GM19043 (cell line): ENCODE measurements at regions not wholly inside any gene's neighbourhood (a gene's known extent, or its start where the extent isn't known, plus 50 kb on each side); places are given as distances from the start of the nearest gene placed in this dataset.

Source experiments
- ATAC-seq: cut with Tn5 transposase; IDR thresholded peaks from one replicate; pipeline ENCODE4 v1.9.1; 2021; ENCODE audit warnings: low read depth; ENCODE audit not compliant: unreplicated experiment

DNA sequence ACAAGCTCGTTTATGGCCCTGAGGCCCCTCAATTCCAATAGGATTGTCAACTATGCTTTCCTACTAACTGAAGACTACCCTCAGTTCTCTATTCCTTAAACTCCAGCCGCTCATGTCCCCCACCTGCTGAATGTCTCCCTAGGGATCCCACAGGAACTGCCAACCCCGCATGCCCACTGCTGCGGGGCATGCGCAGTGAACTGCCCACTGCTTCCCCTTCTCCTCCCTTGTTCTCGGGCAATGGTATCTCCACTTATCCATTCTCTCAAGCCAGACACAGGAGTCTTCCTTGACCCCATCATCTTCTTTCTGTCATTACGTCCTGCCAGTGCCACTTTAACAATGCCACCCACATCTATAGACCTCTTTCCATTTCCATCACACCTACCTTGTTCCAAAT is 90.0 kb downstream of the FGF18 start:
- ATAC-seq = no peak

DNA sequence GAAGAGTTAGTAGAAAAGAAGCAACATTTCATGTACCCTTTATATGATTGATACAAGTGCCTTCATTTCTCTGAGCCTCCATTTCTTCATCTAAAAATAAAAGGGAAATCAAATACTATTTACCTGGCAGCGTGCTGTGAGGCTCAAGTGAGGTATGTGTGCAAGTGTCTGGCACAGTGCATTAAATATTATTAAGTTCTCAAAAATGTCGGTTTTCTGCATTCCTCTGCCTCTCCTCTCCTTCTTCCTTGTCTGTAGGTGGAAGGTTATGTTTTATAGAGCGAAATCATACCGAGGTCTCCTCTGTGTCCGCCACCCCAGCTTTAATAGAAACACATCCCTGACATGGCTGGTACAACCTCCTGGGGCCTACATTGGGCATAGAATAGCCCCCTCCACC is 93.0 kb downstream of the FGF18 start:
- ATAC-seq = no peak

DNA sequence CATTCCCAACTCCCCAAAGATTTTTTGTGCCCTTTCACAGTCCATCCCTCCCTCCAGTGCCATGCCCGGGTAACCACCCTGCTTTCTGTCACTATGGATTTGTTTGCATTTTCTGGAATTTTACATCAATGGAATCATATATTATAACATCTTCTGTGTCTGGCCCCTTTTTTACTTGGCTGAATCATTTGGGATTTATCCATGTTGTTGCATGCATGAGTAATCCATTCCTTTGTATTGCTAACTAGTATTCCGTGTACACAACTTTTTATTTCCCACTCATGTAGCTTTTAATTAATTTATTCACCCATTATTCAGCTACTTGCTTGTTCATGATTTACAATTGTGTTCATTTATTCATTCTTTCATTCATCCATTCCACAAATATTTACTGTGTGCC is 94.1 kb downstream of the FGF18 start:
- ATAC-seq = no peak

DNA sequence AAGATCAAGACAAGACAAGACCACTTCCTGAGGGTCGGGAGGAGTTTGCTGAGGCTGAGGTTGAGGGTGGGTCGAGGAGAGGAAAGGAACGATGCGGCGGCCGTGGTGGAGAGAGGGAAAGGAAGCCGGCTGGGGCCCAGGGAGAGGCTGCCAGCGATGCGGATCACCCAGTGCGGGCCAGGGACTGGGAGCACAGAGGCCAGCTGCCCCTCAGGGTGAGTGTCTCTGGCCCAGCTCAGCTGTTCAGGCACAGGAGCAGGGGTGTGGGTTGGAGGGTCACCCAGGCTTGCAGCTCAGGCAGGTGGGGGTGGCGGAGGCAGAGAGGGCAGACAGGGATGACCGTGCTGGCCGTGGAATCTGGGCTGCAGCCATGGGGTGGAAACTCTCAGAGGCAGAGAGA is 99.5 kb downstream of the FGF18 start:
- ATAC-seq = no peak

DNA sequence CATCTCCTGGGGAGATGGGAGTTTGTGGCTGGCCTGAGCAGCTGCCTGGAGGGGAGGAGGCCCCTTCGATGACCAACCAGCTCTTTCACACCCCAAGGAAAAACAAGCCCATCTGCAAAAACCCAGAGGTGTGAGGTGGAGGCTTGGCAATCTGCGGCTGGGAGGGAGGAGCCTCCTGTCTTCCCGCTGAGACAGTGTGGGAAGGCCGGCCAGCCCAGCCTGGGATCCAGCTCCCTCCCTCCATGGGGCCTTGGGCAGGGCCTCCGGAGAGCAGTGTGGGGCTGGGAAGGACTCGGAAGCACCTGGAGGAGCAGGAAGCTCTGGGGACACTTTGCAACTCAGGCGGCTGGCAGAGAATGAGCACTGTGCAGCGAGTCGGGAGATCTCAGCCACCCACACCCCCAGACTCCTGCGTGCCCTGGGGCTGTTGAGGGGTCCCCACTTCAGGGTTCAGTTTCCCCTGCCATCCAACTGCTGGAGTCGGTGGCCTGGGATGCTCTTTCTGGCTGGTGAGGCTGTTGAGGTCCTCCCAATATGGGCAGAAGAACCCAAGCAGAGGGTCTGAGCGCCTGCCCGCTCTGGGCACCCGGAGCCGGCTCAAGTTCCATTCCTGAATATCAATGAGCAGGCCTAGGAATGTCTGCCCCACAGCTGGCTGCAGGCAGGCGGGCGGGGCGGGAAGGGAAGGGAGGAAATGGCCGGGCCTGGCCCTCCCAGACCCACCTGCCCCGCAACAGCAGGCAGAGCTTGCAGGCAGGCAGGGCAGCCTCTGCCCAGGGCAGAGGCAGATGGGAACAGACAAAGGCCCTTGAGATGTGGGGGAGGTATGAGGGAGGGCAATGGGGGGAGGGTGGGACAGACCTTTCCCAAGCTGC is 101.1 kb downstream of the FGF18 start:
- no peak for ATAC-seq

DNA sequence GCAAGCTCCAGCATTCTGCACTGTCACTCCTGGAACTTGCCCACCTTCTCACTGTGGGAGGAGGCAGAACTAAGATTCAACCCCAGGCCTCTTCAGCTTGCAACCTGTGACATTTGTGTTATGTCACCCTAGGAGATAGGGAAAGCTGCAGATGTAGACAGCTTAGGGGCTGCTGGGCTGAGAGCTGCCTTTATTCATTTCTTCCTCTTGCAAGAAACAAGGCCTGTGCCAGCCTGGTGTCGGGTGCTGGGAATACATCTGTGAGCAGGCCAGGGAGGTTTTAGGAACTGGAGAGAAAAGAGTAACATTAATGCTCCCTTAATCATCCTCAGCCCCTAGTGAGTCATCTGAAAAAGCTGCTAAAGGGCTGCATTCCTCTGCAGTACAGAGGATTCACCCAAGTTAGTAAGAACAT is 101.8 kb downstream of the FGF18 start:
- no peak for ATAC-seq

DNA sequence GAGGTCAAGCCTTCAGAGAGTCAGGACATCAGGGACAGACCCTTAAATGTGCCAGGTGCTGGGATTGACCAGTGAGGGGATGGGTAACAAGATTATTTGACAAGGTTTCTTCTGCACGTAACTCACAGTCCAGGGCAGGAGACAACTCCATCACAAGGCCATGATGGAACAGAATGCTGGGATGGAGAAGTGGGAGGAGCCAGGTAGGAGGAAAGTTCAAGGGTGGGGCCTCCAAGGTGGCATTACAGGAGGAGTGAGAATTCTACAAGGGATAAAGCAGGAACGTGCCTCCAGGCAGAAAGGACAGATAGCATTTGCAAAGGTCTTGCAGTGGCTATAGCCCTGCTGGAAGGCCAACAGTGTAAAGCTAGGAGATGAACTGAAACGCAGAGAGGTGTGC is 102.2 kb downstream of the FGF18 start:
- ATAC-seq = no peak

DNA sequence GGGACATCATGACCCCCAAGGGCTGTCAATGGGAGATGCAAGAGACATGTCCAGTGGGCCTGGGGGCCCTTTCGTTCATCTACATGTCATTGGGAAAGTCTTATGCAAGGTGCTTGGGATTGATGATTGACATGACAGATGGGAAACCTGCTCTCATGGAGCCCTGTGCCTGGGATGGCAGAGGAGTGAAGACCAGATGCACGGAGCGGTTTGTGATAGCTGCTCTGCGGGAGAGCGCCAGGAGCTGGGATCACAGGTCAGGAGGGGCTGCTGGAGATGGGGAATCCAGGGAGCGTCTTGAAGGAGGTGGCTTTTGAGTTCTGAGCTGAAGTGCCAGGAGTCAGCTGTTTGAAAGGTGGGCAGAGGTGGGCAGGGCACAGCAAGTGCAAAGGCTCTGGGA is 104.3 kb downstream of the FGF18 start:
- ATAC-seq = no peak

DNA sequence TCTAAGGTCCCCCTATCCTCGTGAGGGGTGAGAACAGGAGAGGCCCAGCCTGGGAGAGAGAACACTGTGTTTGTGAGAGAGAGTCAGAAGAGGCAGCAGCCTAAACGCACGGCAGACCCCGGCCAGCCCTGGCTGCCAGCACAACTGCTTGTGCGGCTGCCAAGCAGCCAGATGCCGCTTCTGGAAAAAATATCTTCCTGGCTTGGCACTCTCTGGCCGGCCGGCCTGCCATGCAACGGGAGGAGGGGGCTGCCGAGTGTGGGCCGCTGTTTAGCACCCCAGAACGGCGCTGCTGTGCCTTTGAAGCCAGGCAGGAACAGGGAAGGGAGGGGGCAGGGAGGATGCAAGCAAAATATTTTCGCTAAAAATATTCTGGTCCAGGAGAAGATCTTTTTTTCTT is 105.0 kb downstream of the FGF18 start:
- ATAC-seq = no peak

DNA sequence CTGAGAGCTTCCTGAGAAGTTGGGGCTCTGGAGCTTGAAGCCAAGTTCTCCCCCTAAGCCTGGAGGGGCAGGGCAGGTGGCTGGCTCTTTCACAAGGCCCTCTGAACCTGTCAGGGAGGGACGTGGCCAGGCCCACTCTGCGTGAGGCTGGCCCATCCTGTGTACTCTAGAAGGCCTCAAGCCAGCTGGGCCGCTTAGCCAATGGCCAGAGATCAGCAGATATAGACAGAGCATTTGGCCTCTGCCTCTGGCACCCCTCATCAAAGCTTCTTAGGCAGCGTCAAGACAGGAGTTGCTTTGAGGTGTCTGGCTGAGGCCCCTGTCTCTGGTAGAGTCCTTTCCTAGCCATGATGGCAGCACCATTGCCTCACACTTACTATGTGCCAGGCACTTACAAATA is 105.6 kb downstream of the FGF18 start:
- ATAC-seq = no peak

DNA sequence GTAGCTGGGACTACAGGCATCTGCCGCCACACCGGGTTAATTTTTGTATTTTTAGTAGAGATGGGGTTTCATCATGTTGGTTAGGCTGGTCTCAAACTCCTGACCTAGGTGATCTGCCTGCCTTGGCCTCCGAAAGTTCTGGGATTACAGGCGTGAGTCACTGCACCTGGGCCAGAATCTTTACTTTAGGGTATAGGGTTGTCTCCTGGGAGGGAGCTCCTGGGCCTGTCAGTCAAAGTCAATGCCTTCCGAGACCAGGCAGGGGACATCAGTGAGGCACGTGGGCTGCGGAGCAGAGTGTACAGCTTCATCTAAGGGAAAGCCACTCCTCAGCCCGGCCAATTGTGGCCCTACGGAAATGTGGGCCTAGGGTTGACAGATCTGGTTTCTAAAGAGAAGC is 108.6 kb downstream of the FGF18 start:
- ATAC-seq = no peak

DNA sequence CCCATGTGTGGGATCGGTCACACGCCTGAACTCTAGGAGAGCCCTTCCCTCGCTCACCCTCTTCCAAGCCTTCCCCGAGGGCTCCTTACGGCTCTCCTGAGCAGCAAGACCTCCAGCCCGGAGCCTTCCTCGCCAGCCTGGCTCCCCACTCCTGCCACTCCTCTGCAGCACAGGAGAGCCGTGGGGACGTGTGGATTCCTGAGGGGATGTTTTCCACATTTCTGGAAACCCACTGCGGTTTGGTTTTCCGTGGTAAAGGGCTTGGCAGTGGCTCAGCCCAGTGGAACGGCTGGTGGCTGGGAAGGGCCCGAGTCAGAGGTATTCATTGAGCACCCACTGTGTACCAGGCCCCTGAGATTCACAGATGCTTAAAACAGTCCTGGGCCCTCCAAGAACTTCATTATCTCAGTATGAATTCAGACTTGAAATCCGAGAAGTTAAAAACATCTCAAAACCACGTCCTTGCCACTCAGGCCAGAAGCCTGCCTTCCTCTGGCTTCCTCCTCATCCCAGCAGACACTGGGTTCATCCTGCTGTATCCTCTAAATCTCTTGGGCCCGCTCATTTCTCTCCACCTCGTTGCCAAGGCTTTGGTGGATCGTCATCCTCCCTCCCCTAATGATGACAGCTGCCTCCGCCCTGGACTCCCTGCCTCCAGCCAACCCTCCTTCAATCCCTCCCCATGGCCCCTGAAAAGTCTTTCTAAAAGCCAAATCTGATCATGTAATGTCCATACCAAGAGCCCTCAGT is 109.6 kb downstream of the FGF18 start:
- ATAC-seq = no peak

DNA sequence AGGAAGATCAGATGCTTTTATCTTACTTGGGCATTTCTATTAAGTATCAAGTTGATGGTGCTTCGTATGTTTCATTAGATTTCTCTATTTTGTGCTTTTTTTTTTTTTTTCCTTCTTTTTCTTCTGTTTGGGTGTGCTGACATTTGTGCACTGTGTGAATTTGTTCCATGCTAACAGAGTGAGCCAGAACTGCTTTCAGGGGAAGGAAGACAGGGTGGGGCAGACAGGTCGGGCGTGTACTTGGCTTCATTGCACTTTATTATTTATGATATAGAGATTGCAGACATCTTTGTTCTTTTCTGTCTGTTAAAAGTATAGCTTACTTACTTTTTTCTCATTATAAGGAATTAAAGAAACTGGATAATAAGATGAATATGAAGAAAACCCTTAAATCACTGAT is 112.2 kb downstream of the FGF18 start:
- ATAC-seq = no peak

DNA sequence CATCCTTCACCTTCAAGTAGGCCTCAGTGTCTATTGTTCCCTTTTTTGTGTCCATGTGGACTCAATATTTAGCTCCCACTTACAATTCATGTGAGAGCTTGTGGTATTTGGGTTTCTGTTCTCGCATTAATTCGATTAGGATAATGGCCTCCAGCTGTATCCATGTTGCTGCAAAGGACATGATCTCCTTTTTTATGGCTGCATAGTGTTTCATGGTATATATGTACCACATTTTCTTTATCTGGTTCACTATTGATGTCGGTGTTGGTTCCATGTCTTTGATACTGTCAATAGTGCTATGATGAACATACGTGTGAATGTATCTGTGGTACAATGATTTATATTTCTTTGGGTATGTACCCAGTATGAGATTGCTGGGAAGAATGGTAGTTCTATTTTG is 113.7 kb downstream of the FGF18 start:
- ATAC-seq = no peak

DNA sequence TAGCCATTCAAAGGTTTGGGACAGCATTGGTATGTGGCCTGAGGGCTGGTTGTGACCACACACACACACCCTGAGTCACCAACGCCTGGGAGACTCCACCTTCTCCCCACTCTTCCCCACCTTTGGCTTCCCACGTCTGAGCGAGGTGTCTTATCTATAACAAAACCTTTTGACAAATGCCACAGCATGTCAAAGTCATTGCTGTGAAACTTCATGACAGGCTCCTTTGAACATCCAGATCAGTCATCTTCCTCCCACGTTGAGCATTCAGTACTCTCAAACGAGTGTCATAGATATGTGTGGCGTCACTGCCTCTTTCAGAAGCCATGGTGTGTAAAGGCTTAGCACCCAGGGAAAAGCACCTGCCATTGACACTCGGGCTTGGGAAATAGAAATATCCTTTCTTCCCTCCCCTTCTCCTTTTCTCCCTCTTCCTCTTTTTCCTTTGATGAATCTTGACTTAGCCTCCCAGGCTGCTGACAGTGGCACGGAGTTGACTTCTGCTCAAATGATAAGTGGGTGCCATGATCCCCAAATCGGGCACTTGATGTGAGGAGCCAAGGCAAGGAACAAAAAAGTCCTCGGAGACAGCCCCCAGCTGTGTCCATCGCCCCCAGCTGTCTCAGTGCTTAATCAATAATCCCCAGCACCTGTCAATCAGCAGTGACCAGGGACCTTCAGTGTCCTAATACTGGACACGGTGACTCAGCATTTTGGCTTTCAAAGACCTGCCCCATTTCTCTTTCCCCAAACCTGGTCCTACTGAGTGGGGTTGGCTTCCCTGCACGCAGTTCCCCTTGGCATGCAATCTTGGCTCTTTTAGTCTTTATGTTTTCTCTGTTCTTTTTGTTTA is 114.8 kb downstream of the FGF18 start:
- ATAC-seq = no peak

DNA sequence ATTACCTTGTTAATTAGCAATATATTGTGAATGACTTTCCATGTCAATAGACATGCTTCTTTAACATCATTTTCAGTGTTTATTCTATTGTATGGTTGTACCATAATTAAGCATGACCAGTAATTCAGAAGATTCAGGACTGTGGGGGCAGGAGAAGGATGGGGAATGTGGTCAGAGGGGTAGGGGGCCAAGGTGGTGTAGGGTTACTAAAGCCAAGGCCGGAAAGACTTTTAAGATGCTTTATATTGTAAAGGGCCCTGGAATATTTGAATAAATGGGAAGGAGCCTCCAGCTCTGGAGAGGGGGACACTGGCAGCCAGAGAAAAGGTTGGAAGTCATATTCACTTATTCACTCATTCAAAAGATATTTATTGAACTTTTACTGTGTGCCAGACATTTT is 115.7 kb downstream of the FGF18 start:
- ATAC-seq = no peak

DNA sequence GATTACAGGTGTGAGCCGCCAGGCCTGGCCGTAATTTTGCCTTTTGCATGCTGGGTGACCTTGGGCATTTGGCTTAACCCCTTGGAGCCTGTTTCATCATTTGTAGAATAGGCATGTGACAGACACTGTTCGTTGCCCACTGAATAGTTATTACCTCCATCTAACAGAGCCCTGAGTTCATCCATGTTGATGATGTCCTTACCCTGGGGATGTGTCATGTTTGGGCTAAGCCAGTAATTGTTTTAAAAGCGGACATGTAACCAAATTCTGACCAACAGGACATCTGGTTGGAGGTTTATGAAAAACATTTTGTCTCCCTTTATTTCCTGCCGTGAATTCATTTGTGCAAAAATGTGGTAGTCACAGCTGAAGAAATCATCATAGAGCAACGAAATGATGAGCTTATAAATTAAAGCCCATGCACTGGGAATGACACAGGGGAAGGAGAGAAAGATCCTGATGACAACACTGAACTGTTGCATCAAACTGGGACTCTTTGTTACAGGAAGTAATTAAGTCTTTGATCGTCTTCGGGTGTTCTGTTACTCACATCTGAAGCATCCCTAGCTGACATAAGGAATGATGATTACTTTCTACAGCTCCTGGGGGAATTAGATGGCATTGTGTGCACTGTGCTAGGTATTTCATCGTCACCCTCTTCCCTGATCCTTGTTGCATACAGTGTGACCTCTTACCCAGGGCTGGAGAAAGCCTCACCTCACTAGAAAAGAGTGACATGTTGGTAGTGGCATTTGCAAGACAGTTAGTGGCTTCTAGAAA is 117.8 kb downstream of the FGF18 start:
- ATAC-seq = no peak

DNA sequence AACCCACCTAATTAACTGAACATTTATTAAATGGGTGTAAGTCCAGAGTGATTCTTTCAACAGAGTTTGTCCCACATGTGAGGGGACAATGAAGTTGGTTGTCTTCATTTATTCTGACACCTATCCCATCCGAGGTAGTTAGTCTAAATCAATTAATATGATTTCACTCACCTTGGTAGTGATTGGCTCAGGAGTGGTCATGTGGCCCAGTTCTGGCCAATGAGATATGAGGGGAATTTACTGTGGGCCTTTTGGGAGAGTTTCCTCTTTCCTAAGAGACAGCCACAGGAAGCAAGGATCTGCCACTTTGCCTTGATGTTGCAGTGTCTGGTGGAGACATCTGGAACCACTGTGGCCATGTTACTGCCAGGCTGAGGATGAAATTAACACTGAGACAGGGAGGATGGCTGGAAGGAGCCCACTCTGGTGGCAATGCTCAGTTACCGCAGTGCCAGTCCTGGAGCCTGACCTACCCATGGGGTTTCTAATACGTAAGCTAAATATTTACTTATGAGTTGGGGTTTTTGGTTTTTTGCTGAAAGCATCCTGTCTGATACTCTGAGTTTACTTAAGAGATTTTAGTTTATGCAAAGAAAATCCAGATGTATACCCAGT is 118.6 kb downstream of the FGF18 start:
- ATAC-seq = no peak

DNA sequence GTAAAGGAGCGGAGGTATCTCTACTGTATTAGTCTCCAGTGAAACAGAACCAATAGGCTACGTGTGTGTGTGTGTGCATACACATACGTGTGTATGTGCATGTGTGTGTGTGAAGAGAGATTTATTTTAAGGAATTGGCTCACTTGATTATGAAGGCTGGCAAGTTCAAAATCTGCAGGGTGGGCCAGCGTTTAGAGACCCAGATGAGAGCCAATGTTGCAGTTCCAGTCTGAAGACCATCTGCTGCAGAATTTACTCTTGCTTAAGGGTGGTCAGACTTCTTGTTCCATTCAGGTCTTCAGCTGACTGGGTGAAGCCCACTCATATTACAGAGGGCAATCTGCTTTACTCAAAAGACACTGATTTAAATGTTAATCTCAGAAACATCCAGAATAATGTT is 119.2 kb downstream of the FGF18 start:
- ATAC-seq = no peak

DNA sequence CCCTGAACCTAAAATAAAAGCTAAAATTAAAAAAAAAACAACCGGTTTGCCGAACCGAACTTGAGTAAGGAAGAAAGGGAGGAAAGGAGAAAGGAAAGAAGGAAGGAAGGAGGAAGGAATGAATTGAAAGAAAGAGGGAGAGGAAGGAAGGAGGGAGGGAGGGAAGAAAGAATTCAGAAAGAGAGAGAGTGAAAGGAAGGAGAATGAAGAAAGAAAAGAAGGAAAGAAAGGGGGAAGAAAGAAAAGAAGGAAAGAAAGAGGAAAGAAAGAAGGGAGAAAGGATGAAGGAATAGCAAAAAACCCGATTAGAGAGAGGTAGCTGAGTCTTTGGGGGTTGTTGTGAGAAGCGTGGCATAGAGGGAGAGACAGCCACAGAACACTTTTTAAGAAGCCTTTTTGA is 121.4 kb downstream of the FGF18 start:
- ATAC-seq = no peak
